SK-N-SH (cell line): ENCODE measurements at regions not wholly inside any gene's neighbourhood (a gene's known extent, or its start where the extent isn't known, plus 50 kb on each side); places are given as distances from the start of the nearest gene placed in this dataset.

Experiments used
- EP300 ChIP-seq, 2 experiments: IDR thresholded peaks; 2 replicates each; pipeline versions ENCODE4 v1.4.0 to v1.6.1; 2012; ENCODE audit warnings: borderline replicate concordance in 1 of 2, low read depth in 1 of 2, low read length in 1 of 2
- GABPA ChIP-seq: IDR thresholded peaks from 2 replicates; pipeline ENCODE4 v1.4.0; 2012; ENCODE audit warnings: low read depth, mild to moderate bottlenecking
- NFIC ChIP-seq: IDR thresholded peaks from 2 replicates; pipeline ENCODE4 v1.4.0; 2012; ENCODE audit warnings: borderline replicate concordance
- NRF1 ChIP-seq: IDR thresholded peaks from 2 replicates; pipeline ENCODE4 v1.6.1; 2012; ENCODE audit warnings: low read depth, mild to moderate bottlenecking, low read length
- SMC3 ChIP-seq: IDR thresholded peaks from 2 replicates; pipeline ENCODE4 v1.6.1; 2012; ENCODE audit warnings: low read depth, low read length, improper control_type of control experiment
- TCF12 ChIP-seq: IDR thresholded peaks from 2 replicates; pipeline ENCODE4 v1.4.0; 2012
- TF ChIP-seq, protein P1 (sequence below): fragments of 200-600 bp; sonication (generic); IDR thresholded peaks from 2 replicates; pipeline ENCODE4 v1.6.1; 2017; ENCODE audit warnings: antibody characterized with exemption, mild to moderate bottlenecking, moderate library complexity
- TF ChIP-seq, protein P2 (sequence below): IDR thresholded peaks from 2 replicates; pipeline ENCODE4; 2012
- TF ChIP-seq, protein P3 (sequence below): IDR thresholded peaks from 2 replicates; pipeline ENCODE4 v1.6.1; 2012; ENCODE audit warnings: mild to moderate bottlenecking, low read depth, low read length, moderate library complexity
- TF ChIP-seq, protein P4 (sequence below): IDR thresholded peaks from 2 replicates; pipeline ENCODE4 v1.4.0; 2012; ENCODE audit warnings: low read depth

- TF ChIP-seq, protein P1, sequence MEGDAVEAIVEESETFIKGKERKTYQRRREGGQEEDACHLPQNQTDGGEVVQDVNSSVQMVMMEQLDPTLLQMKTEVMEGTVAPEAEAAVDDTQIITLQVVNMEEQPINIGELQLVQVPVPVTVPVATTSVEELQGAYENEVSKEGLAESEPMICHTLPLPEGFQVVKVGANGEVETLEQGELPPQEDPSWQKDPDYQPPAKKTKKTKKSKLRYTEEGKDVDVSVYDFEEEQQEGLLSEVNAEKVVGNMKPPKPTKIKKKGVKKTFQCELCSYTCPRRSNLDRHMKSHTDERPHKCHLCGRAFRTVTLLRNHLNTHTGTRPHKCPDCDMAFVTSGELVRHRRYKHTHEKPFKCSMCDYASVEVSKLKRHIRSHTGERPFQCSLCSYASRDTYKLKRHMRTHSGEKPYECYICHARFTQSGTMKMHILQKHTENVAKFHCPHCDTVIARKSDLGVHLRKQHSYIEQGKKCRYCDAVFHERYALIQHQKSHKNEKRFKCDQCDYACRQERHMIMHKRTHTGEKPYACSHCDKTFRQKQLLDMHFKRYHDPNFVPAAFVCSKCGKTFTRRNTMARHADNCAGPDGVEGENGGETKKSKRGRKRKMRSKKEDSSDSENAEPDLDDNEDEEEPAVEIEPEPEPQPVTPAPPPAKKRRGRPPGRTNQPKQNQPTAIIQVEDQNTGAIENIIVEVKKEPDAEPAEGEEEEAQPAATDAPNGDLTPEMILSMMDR: no peak
- TF ChIP-seq GABPA: no peak
- no peak for TF ChIP-seq NRF1
- no peak for TF ChIP-seq NFIC
- TF ChIP-seq EP300 (IDR thresholded peaks at IDR 0.05; ENCODE audit: borderline replicate concordance in 1 of 2, low read depth in 1 of 2, low read length in 1 of 2): no peak
- TF ChIP-seq, protein P2, sequence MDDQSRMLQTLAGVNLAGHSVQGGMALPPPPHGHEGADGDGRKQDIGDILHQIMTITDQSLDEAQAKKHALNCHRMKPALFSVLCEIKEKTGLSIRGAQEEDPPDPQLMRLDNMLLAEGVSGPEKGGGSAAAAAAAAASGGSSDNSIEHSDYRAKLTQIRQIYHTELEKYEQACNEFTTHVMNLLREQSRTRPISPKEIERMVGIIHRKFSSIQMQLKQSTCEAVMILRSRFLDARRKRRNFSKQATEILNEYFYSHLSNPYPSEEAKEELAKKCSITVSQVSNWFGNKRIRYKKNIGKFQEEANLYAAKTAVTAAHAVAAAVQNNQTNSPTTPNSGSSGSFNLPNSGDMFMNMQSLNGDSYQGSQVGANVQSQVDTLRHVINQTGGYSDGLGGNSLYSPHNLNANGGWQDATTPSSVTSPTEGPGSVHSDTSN: no peak
- TF ChIP-seq, protein P3, sequence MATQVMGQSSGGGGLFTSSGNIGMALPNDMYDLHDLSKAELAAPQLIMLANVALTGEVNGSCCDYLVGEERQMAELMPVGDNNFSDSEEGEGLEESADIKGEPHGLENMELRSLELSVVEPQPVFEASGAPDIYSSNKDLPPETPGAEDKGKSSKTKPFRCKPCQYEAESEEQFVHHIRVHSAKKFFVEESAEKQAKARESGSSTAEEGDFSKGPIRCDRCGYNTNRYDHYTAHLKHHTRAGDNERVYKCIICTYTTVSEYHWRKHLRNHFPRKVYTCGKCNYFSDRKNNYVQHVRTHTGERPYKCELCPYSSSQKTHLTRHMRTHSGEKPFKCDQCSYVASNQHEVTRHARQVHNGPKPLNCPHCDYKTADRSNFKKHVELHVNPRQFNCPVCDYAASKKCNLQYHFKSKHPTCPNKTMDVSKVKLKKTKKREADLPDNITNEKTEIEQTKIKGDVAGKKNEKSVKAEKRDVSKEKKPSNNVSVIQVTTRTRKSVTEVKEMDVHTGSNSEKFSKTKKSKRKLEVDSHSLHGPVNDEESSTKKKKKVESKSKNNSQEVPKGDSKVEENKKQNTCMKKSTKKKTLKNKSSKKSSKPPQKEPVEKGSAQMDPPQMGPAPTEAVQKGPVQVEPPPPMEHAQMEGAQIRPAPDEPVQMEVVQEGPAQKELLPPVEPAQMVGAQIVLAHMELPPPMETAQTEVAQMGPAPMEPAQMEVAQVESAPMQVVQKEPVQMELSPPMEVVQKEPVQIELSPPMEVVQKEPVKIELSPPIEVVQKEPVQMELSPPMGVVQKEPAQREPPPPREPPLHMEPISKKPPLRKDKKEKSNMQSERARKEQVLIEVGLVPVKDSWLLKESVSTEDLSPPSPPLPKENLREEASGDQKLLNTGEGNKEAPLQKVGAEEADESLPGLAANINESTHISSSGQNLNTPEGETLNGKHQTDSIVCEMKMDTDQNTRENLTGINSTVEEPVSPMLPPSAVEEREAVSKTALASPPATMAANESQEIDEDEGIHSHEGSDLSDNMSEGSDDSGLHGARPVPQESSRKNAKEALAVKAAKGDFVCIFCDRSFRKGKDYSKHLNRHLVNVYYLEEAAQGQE: no peak
- TF ChIP-seq, protein P4, sequence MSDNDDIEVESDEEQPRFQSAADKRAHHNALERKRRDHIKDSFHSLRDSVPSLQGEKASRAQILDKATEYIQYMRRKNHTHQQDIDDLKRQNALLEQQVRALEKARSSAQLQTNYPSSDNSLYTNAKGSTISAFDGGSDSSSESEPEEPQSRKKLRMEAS: no peak
- no peak for TF ChIP-seq TCF12
- TF ChIP-seq SMC3: no peak
Observed at GRCh38 chr12:56838621-56839488, 75.7 kb downstream of the HSD17B6 start.
